HuH-7 (cell line): ENCODE measurements at regions not wholly inside any gene's neighbourhood (a gene's known extent, or its start where the extent isn't known, plus 50 kb on each side); places are given as distances from the start of the nearest gene placed in this dataset.
"Not testable (repeated sequence)": the region's sequence is repeated elsewhere in the genome, so short reads cannot be mapped to it uniquely, and the experiment has no call there.

Source experiments
- DNase-seq: peaks from one replicate; pipeline ENCODE4 v3.0.0; 2011; ENCODE audit warnings: low spot score

DNA sequence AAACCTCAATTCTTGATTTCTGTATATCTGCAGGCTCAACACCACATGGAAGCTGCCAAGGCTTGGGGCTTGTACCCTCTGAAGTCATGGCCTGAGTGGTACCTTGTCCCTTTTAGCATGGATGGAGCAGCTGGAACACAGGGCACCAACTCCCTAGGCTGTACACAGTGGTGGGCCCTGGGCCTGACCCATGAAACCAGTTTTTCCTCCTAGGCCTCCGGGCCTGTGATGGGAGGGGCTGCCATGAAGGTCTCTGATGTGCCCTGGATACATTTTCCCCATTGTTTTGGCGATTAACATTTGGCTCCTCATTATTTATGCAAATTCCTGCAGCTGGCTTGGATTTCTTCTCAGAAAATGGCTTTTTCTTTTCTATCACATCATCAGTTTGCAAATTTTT lies 131.6 kb downstream of the NDFIP2 start:
- no peak for DNase-seq

- DNase-seq: not testable (repeated sequence)
Measured at GRCh38 chr13:79607895-79608294, 126.9 kb downstream of the NDFIP2 start.
